CD14-positive monocyte (primary cell): ENCODE measurements at regions not wholly inside any gene's neighbourhood (a gene's known extent, or its start where the extent isn't known, plus 50 kb on each side); places are given as distances from the start of the nearest gene placed in this dataset.

Experiments used
- DNase-seq, 3 donors: peaks; one replicate each; pipeline ENCODE4 v3.0.0-alpha.2; 2011 to 2022
- H2AFZ ChIP-seq: 2 replicates; pipeline ENCODE4 v1.6.0; 2012; ENCODE audit warnings: mild to moderate bottlenecking, low read depth, low read length, inconsistent platforms; ENCODE audit not compliant: insufficient read depth, poor library complexity, severe bottlenecking
- H3K27ac ChIP-seq, 2 donors: 1 replicate in 1 of 2; 2 replicates in 1 of 2; pipeline ENCODE4 v1.5.1; 2012 to 2013; ENCODE audit warnings: low read length in 2 of 2, control low read depth in 1 of 2, inconsistent platforms in 1 of 2, low read depth in 1 of 2, mild to moderate bottlenecking in 1 of 2
- H3K27me3 ChIP-seq, 2 donors: one replicate each; pipeline versions ENCODE4 v1.6.0 to v1.6.1; 2011 to 2013; ENCODE audit warnings: low read length in 2 of 2; ENCODE audit not compliant: control insufficient read depth in 2 of 2, insufficient read depth in 2 of 2
- H3K36me3 ChIP-seq, 2 donors: replicated peaks in 1 of 2; 1 replicate in 1 of 2; 2 replicates in 1 of 2; pipeline versions ENCODE4 v1.5.1 to v1.6.1; 2012 to 2013; ENCODE audit warnings: low read length in 2 of 2, control low read depth in 1 of 2, inconsistent platforms in 1 of 2, mild to moderate bottlenecking in 1 of 2; ENCODE audit not compliant: insufficient read depth in 2 of 2, control insufficient read depth in 1 of 2
- H3K4me1 ChIP-seq, 2 donors: 1 replicate in 1 of 2; 2 replicates in 1 of 2; pipeline versions ENCODE4 v1.5.1 to v1.6.1; 2012 to 2013; ENCODE audit warnings: low read length in 2 of 2, control low read depth in 1 of 2, inconsistent platforms in 1 of 2, mild to moderate bottlenecking in 1 of 2, moderate library complexity in 1 of 2; ENCODE audit not compliant: insufficient read depth in 2 of 2, control insufficient read depth in 1 of 2
- H3K4me2 ChIP-seq: replicated peaks from 2 replicates; pipeline ENCODE3; 2012; ENCODE audit warnings: low read length, moderate library complexity, mild to moderate bottlenecking; ENCODE audit not compliant: poor library complexity, severe bottlenecking; ENCODE audit errors: extremely low read depth
- H3K4me3 ChIP-seq, 3 experiments: fragments of 200-600 bp in 1 of 3; sonication (generic) in 1 of 3; replicated peaks in 1 of 3; 1 replicate in 2 of 3; 2 replicates in 1 of 3; pipeline ENCODE4 v1.5.1; 2011 to 2013; ENCODE audit warnings: low read length in 3 of 3, mild to moderate bottlenecking in 3 of 3, control low read depth in 2 of 3, low read depth in 2 of 3, inconsistent platforms in 1 of 3, moderate library complexity in 1 of 3
- H3K79me2 ChIP-seq: 2 replicates; pipeline ENCODE4 v1.6.0; 2012; ENCODE audit warnings: mild to moderate bottlenecking, control low read depth, inconsistent platforms, low read length, moderate library complexity; ENCODE audit not compliant: insufficient read depth
- H3K9ac ChIP-seq: 2 replicates; pipeline ENCODE4 v1.6.0; 2017; ENCODE audit warnings: low read length, mild to moderate bottlenecking; ENCODE audit not compliant: insufficient read depth, poor library complexity, severe bottlenecking
- H3K9me3 ChIP-seq, 2 donors: replicated peaks in 1 of 2; 1 replicate in 1 of 2; 2 replicates in 1 of 2; pipeline versions ENCODE4 v1.5.1 to v1.6.1; 2012 to 2013; ENCODE audit warnings: low read length in 2 of 2, control low read depth in 1 of 2; ENCODE audit not compliant: control insufficient read depth in 1 of 2, insufficient read depth in 1 of 2
- H4K20me1 ChIP-seq: 2 replicates; pipeline ENCODE4 v1.6.0; 2012; ENCODE audit warnings: mild to moderate bottlenecking, low read length, control low read depth, moderate library complexity; ENCODE audit not compliant: insufficient read depth
- H3K27ac Mint-ChIP-seq, 7 donors: one replicate each; pipeline ENCODE4 v1.8.0; 2020; ENCODE audit warnings: mild to moderate bottlenecking in 7 of 7, mixed read lengths in 7 of 7, moderate library complexity in 6 of 7, inconsistent platforms in 2 of 7
- H3K27me3 Mint-ChIP-seq, 3 donors: one replicate each; pipeline ENCODE4 v1.8.0; 2021 to 2022; ENCODE audit warnings: low read depth in 3 of 3, mild to moderate bottlenecking in 3 of 3, mixed read lengths in 3 of 3, moderate library complexity in 3 of 3, inconsistent platforms in 1 of 3
- H3K36me3 Mint-ChIP-seq, 2 donors: one replicate each; pipeline ENCODE4 v1.8.0; 2020; ENCODE audit warnings: mixed read lengths in 2 of 2, inconsistent platforms in 1 of 2, mild to moderate bottlenecking in 1 of 2
- H3K4me1 Mint-ChIP-seq: one replicate; pipeline ENCODE4 v1.8.0; 2020; ENCODE audit warnings: mild to moderate bottlenecking, mixed read lengths
- H3K4me3 Mint-ChIP-seq, 2 donors: one replicate each; pipeline ENCODE4 v1.8.0; 2020; ENCODE audit warnings: mild to moderate bottlenecking in 2 of 2, mixed read lengths in 2 of 2, moderate library complexity in 1 of 2
- H3K9me3 Mint-ChIP-seq, 7 donors: one replicate each; pipeline ENCODE4 v1.8.0; 2020 to 2022; ENCODE audit warnings: mixed read lengths in 7 of 7, mild to moderate bottlenecking in 6 of 7, moderate library complexity in 6 of 7, inconsistent platforms in 2 of 7
- CTCF ChIP-seq: fragments of 200-600 bp; IDR thresholded peaks from one replicate; pipeline ENCODE4 v1.8.0; 2022; ENCODE audit warnings: antibody characterized with exemption, mild to moderate bottlenecking
- WGBS: methylation state at CpG from one replicate; pipeline ENCODE4 v1.1.5; 2013; ENCODE audit warnings: missing lambda C conversion rate; ENCODE audit not compliant: insufficient coverage; 5-methylcytosine and 5-hydroxymethylcytosine counted together
- intact Hi-C, 2 donors: fragments of 100-400 bp; cut with micrococcal nuclease; formaldehyde crosslinking; loops; one replicate each; pipeline versions ENCODE4 v1.15.0 to v1.15.1; 2023

GRCh38 chr9:23477908-23478307 lies 348.1 kb downstream of the ELAVL2 start:
- H3K27me3 Mint-ChIP-seq = no peaks in the 10 kb centered on the region
- no peaks in the 10 kb centered on the region for H3K4me1 Mint-ChIP-seq
- no peak for DNase-seq
- intact Hi-C loops = no loop called here
- no peaks in the 10 kb centered on the region for H3K36me3 ChIP-seq
- H3K4me1 ChIP-seq = no peaks in the 10 kb centered on the region
- no peak overlapping the region for H3K27ac Mint-ChIP-seq
- H2AFZ ChIP-seq = no peak overlapping the region
- H3K4me2 ChIP-seq = no peak overlapping the region
- H3K36me3 Mint-ChIP-seq = no peaks in the 10 kb centered on the region
- H3K9ac ChIP-seq = no peak overlapping the region
- H3K4me3 ChIP-seq = no peak overlapping the region
- peaks cover 0 to 5% (median 2%) of the 10 kb centered on the region in 7 donors for H3K9me3 Mint-ChIP-seq
- no peak overlapping the region for H3K4me3 Mint-ChIP-seq
- no peak for TF ChIP-seq CTCF
- peaks cover 0 to 4% of the 10 kb centered on the region in 2 donors for H3K9me3 ChIP-seq
- WGBS = no CpG with 5 or more reads among the region's 2 CpGs
- no peaks in the 10 kb centered on the region for H3K27me3 ChIP-seq
- H3K27ac ChIP-seq = no peak overlapping the region
- H4K20me1 ChIP-seq = no peaks in the 10 kb centered on the region
- H3K79me2 ChIP-seq = no peaks in the 10 kb centered on the region

GRCh38 chr9:23483566-23483965 lies 342.5 kb downstream of the ELAVL2 start:
- intact Hi-C loops = no loop called here
- Mint-ChIP-seq H3K27me3 (no peaks in the 10 kb centered on the region), H3K36me3 (no peaks in the 10 kb centered on the region), H3K27ac (no peak overlapping the region), H3K4me1 (no peaks in the 10 kb centered on the region), H3K4me3 (no peak overlapping the region), H3K9me3 (peaks cover 0 to 6% (median 3%) of the 10 kb centered on the region in 7 donors)
- WGBS = no CpG with 5 or more reads among the region's 1 CpG
- Histone ChIP-seq H3K9ac (no peak overlapping the region), H4K20me1 (no peaks in the 10 kb centered on the region), H3K27ac (no peak overlapping the region), H2AFZ (no peak overlapping the region), H3K4me1 (no peaks in the 10 kb centered on the region), H3K4me2 (no peak overlapping the region), H3K36me3 (no peaks in the 10 kb centered on the region), H3K9me3 (no peaks in the 10 kb centered on the region), H3K79me2 (no peaks in the 10 kb centered on the region), H3K27me3 (no peaks in the 10 kb centered on the region), H3K4me3 (no peak overlapping the region)
- no peak for DNase-seq
- no peak for TF ChIP-seq CTCF
